H7 (cell line): ENCODE measurements at regions not wholly inside any gene's neighbourhood (a gene's known extent, or its start where the extent isn't known, plus 50 kb on each side); places are given as distances from the start of the nearest gene placed in this dataset.

Source experiments
- DNase-seq: peaks from one replicate; pipeline ENCODE4 v3.0.0; 2012
- H3K27me3 ChIP-seq: 2 replicates; pipeline ENCODE4 v1.6.0; 2011; ENCODE audit warnings: mild to moderate bottlenecking, low read length; ENCODE audit not compliant: control insufficient read depth, insufficient read depth
- H3K36me3 ChIP-seq: replicated peaks from 2 replicates; pipeline ENCODE4 v1.5.1; 2011; ENCODE audit warnings: low read length; ENCODE audit not compliant: control insufficient read depth, insufficient read depth
- H3K4me3 ChIP-seq: 2 replicates; pipeline ENCODE4 v1.5.1; 2011; ENCODE audit warnings: low read depth, mild to moderate bottlenecking, control low read depth, low read length, moderate library complexity; ENCODE audit not compliant: insufficient read depth

GRCh38 chr11:104666624-104667023 is 231.6 kb downstream of the CASP12 start:
- Histone ChIP-seq H3K36me3 (no peaks in the 10 kb centered on the region), H3K4me3 (no peak overlapping the region), H3K27me3 (no peaks in the 10 kb centered on the region)
- no peak for DNase-seq

DNA sequence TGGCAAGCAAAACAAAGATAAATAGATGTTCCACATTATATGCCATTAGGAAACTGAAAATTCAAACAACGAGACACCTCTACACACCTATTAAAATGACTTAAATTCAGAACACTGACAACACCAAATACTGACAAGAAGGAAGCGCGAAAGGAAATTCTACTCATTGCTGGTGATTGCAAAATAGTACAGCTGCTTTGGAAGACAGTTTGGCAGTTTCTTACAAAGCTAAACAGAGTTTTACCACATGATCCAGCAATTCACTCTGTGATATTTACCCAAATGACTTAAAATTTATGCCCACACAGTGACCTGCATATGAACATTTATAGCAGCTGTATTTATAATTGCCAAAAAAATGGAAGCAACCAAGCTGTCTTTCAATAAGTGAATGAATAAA is 232.6 kb downstream of the CASP12 start:
- Histone ChIP-seq H3K36me3 (no peaks in the 10 kb centered on the region), H3K4me3 (no peak overlapping the region), H3K27me3 (no peaks in the 10 kb centered on the region)
- DNase-seq = no peak

GRCh38 chr11:104663190-104664140 is 234.8 kb downstream of the CASP12 start:
- Histone ChIP-seq H3K36me3 (no peaks in the 10 kb centered on the region), H3K4me3 (no peak overlapping the region), H3K27me3 (no peaks in the 10 kb centered on the region)
- DNase-seq = no peak

GRCh38 chr11:104661901-104662300 is 236.4 kb downstream of the CASP12 start:
- no peaks in the 10 kb centered on the region for H3K27me3 ChIP-seq
- DNase-seq = no peak
- H3K4me3 ChIP-seq = no peak overlapping the region
- no peaks in the 10 kb centered on the region for H3K36me3 ChIP-seq

DNA sequence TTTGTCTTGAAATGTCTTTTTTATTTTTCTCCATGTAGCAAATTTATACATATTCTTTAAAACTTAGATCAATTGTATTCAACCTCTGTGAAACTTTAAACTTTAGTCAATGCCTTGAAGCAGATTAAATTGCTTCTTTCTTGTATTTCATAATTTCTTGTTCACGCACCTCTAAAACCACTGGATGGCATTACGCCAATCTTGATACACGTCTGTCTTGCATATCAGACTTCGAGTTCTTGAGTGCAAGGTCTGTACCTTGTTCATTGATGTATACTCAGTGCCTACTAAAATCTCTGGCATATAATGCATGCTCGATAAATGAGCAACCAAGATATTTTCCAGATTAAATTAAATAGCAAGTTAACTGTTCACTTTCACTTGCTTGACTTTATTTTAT is 236.8 kb downstream of the CASP12 start:
- DNase-seq = no peak
- Histone ChIP-seq H3K27me3 (no peaks in the 10 kb centered on the region), H3K36me3 (no peaks in the 10 kb centered on the region), H3K4me3 (no peak overlapping the region)

- DNase-seq = no peak
- Histone ChIP-seq H3K36me3 (no peaks in the 10 kb centered on the region), H3K27me3 (no peaks in the 10 kb centered on the region), H3K4me3 (no peak overlapping the region)
Measured at GRCh38 chr11:104658177-104658576, 240.1 kb downstream of the CASP12 start.

DNA sequence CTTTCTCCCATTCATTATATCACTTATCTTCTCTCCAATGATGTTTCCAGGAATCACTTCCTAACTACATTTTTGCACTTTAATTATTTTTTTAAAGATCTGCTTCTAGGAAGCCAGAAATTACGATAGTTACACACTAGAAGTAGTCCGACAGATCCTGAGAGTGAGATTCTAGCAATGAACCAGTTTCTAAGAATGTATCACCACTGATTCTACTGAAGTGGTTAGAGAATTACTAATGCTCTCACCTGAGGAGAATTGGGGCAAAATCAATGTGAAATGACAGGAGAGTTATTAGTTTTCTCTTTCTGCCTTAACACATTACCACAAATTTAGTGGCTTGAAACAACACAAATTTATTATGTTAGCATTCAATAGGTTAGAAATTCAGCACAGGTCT is 241.2 kb downstream of the CASP12 start:
- no peak overlapping the region for H3K4me3 ChIP-seq
- H3K36me3 ChIP-seq = no peaks in the 10 kb centered on the region

DNA sequence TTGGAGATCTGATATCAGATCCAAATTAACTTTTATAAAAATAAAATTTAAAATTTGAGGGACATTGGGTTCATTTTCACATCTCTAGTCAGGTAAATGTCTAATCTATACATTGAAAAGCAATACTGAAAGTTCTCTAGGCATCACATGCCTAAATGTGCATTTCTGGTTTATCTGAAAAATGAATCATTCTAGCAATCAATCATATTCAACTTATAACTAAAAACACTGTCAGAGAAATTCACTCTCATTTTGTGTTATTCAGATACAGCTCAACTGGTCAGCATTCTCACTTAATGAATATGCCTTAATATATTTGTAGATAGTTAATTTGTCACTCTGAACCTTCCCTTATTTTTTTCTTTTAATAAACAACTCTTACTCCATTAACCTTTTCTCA is 243.2 kb downstream of the CASP12 start:
- Histone ChIP-seq H3K36me3 (no peaks in the 10 kb centered on the region), H3K4me3 (no peak overlapping the region), H3K27me3 (no peaks in the 10 kb centered on the region)
- DNase-seq = no peak

More for the DNA sequence above, 241.2 kb downstream of the CASP12 start:
- no peaks in the 10 kb centered on the region for H3K27me3 ChIP-seq
- DNase-seq = no peak

DNA sequence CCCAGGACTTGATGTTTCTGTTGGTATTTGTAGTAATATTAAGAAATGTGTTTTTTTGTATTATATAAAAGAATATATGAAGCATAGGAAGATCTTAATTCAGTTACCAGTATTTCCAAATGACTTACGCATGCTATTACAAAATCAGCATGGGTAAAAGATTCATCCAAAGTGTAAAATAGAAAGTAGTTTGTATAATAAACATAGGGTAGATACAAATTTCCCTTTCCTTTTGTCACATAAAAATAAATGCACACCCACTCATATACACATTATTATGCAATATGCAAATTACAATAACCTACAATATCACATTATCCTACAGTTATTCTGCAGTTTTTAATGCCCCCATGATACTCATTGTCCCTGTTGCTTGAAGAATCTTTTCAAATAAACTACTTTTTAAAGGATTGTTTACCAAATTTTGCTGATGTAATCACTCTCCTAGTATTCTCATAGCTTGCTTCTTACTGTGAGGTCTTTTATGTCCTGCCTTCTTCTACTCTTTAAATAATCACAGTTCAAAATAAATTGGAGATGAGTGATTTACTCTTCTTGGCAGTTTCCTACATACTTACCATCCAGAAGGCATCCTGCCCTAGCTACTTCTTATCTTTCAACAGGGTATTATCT is 244.0 kb downstream of the CASP12 start:
- H3K36me3 ChIP-seq = no peaks in the 10 kb centered on the region
- H3K27me3 ChIP-seq = no peaks in the 10 kb centered on the region
- DNase-seq = no peak
- no peak overlapping the region for H3K4me3 ChIP-seq

- Histone ChIP-seq H3K27me3 (no peaks in the 10 kb centered on the region), H3K36me3 (no peaks in the 10 kb centered on the region), H3K4me3 (no peak overlapping the region)
- no peak for DNase-seq
Measured at GRCh38 chr11:104653407-104653806, 244.9 kb downstream of the CASP12 start.

- DNase-seq = no peak
- no peaks in the 10 kb centered on the region for H3K36me3 ChIP-seq
- no peak overlapping the region for H3K4me3 ChIP-seq
- H3K27me3 ChIP-seq = no peaks in the 10 kb centered on the region
Measured at GRCh38 chr11:104652996-104653395, 245.3 kb downstream of the CASP12 start.

DNA sequence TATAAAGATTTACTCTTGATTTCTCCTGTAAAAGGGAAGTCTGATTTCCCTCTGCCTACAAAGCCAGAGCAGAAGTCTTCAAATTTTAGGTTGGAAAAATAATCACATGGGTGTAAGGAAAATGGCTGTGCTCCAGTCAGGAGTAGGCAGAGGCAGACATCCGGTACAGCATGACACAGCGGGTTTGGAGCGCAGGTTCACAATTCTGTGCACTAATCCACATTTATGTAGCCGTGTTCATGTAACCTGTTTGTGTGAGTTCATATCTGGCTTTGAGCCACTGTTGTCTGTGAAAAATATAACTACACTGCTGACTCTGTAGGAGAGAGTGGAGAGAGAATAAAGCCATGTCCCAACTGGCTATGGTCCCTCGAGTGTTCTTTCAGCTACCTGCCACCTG is 248.0 kb downstream of the CASP12 start:
- no peaks in the 10 kb centered on the region for H3K36me3 ChIP-seq
- DNase-seq = no peak
- no peaks in the 10 kb centered on the region for H3K27me3 ChIP-seq
- H3K4me3 ChIP-seq = no peak overlapping the region

DNA sequence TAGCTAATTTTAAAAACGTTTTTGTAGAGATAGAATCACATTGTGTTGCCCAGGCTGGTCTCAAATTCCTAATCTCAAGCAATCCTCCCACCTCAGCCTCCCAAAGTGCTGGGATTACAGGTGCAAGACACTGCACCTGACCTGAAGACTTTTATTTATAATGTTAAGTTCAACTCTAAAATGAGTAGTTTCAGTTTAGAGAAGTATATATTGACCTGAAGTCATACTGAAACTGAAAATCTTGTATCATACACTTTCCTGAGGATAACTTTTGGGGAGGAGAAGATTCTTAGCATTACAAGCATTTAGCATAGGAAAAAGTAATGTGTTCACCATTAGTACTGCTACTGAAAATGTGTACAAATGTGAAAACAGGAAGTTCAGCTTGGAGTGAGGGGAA is 249.3 kb downstream of the CASP12 start:
- no peaks in the 10 kb centered on the region for H3K36me3 ChIP-seq
- H3K27me3 ChIP-seq = no peaks in the 10 kb centered on the region
- no peak overlapping the region for H3K4me3 ChIP-seq
- no peak for DNase-seq

DNA sequence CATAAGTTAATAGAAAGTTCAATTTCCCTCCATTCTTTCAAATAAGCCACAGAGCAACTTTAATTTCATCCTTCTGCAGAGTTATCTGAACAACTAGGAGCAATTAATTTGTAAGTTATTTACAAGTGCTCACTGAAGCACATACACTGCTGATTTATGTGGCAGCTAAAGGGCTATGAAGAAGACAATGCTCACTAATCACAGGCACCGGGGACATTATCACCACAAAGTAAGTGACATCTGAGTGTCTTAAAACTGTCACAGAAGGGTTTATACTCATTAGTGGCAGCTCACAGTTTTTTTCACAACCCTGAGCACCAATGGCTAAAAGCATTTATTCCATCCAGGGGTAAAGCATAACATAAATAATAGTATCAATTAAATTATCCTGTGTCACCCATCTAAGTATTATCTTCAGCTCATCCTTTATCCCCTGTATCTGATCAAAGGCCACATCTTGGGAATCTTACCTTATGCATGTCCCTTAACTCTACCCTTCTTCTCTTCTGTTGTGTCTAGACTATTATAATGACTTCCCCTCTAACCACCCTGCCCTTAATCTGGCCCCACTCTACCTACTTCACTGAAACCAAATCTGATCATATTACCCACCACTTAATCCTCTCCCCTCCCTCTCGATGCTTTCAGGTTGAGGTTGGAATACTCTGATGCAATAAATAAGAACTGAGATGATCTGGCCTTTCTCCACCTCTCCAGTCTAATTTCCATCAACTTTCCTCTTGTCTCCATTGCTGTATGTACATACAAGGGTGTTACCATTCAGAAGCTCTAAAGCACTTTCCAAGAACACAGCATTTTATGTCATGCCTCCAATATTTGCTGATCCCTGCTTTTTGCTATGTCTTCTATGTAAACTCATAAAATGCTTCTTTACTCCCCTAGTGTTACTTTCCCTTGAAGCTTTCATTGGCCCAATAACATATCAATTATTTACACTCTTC is 252.7 kb downstream of the CASP12 start:
- DNase-seq = no peak
- Histone ChIP-seq H3K4me3 (no peak overlapping the region), H3K36me3 (no peaks in the 10 kb centered on the region), H3K27me3 (no peaks in the 10 kb centered on the region)
